Suprapubic skin (tissue), 4 donors: ENCODE measurements at regions not wholly inside any gene's neighbourhood (a gene's known extent, or its start where the extent isn't known, plus 50 kb on each side); places are given as distances from the start of the nearest gene placed in this dataset.

ENCODE experiments used
- DNase-seq, 2 donors: peaks; one replicate each; pipeline ENCODE4 v3.0.0-alpha.2; 2019; ENCODE audit warnings: low spot score in 2 of 2
- H3K27ac ChIP-seq: fragments of 200-600 bp; sonication (generic); one replicate; pipeline ENCODE4 v1.5.1; 2019
- H3K27me3 ChIP-seq: fragments of 200-600 bp; sonication (generic); one replicate; pipeline ENCODE4 v1.5.1; 2019
- H3K36me3 ChIP-seq: fragments of 200-600 bp; sonication (generic); one replicate; pipeline ENCODE4 v1.5.1; 2019
- H3K4me1 ChIP-seq: fragments of 200-600 bp; sonication (generic); one replicate; pipeline ENCODE4 v1.5.1; 2019
- H3K4me3 ChIP-seq: fragments of 200-600 bp; sonication (generic); one replicate; pipeline ENCODE4 v1.5.1; 2019; ENCODE audit warnings: mild to moderate bottlenecking
- H3K9me3 ChIP-seq: fragments of 200-600 bp; sonication (generic); one replicate; pipeline ENCODE4 v1.5.1; 2019
- EP300 ChIP-seq: sonication (generic); formaldehyde crosslinking; IDR thresholded peaks from one replicate; pipeline ENCODE4 v1.6.1; 2017; ENCODE audit warnings: antibody characterized with exemption
- POLR2A ChIP-seq, 2 donors: fragments of 450-650 bp; IDR thresholded peaks; one replicate each; pipeline ENCODE4 v1.6.1; 2017; ENCODE audit warnings: antibody characterized with exemption in 2 of 2, mild to moderate bottlenecking in 2 of 2, moderate library complexity in 2 of 2
- POLR2AphosphoS5 ChIP-seq, 3 donors: sonication (generic); formaldehyde crosslinking; IDR thresholded peaks; one replicate each; pipeline ENCODE4 v1.6.1; 2017; ENCODE audit warnings: antibody characterized with exemption in 3 of 3
- WGBS: methylation state at CpG from one replicate; pipeline ENCODE4 v1.1.5; 2018; 5-methylcytosine and 5-hydroxymethylcytosine counted together
- TF ChIP-seq, protein P1 (sequence below), 2 donors: fragments of 200-600 bp in 1 of 2; fragments of 450-650 bp in 1 of 2; sonication (generic) in 1 of 2; IDR thresholded peaks; one replicate each; pipeline ENCODE4 v1.5.1; 2016 to 2019; ENCODE audit warnings: antibody characterized with exemption in 2 of 2, mild to moderate bottlenecking in 1 of 2, moderate library complexity in 1 of 2

DNA sequence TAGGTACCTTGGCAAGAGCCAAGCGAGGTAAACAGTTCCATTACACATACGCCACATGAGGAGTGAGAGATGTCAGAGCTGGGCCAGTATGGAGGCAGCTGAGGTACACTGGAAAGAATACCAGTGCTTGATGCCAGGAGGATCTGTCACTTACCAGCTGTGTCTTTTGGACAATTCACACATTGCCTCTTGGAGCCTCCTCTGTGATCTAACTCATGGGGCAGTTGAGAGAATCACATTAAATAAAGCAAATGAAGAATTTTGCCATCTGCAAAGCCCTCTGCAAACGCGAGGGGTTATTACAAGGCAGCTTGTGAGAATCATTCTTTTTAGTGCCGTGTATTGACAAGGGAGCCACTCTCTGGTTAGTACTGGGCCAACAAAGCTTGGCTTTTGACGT is 429.7 kb upstream of the KLF4 start:
- Histone ChIP-seq H3K9me3 (no peaks in the 10 kb centered on the region), H3K36me3 (no peaks in the 10 kb centered on the region), H3K27ac (no peak overlapping the region), H3K27me3 (no peaks in the 10 kb centered on the region), H3K4me3 (no peak overlapping the region), H3K4me1 (no peaks in the 10 kb centered on the region)
- no peak for DNase-seq
- TF ChIP-seq, protein P1, sequence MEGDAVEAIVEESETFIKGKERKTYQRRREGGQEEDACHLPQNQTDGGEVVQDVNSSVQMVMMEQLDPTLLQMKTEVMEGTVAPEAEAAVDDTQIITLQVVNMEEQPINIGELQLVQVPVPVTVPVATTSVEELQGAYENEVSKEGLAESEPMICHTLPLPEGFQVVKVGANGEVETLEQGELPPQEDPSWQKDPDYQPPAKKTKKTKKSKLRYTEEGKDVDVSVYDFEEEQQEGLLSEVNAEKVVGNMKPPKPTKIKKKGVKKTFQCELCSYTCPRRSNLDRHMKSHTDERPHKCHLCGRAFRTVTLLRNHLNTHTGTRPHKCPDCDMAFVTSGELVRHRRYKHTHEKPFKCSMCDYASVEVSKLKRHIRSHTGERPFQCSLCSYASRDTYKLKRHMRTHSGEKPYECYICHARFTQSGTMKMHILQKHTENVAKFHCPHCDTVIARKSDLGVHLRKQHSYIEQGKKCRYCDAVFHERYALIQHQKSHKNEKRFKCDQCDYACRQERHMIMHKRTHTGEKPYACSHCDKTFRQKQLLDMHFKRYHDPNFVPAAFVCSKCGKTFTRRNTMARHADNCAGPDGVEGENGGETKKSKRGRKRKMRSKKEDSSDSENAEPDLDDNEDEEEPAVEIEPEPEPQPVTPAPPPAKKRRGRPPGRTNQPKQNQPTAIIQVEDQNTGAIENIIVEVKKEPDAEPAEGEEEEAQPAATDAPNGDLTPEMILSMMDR (IDR thresholded peaks at IDR 0.05): no peak
- no peak for TF ChIP-seq EP300
- TF ChIP-seq POLR2AphosphoS5 (IDR thresholded peaks at IDR 0.05): no peak
- no peak for TF ChIP-seq POLR2A (IDR thresholded peaks at IDR 0.05)
- 75% methylated on average over 6 of the region's 6 CpGs for WGBS

DNA sequence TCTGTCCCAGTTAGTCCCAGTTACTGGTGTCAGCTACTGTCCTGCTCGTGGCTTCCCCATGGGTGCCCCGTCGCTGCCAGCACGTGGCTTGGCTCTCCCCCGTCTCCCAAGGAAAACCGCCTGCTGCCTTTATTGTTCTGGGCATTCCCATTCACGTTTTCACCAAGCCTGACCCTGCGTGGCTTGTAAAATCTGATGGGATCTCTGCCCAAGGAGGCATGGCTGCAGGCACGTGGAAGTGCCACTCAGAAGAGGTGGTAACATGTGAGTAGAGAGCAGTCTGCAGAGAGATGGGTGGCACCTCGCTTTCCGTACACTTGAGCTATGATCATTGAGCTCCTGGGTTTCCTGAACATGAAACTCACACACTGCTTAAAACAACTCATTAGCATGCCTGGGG is 429.2 kb upstream of the KLF4 start:
- no peak for DNase-seq
- 51% methylated on average over 11 of the region's 11 CpGs for WGBS

DNA sequence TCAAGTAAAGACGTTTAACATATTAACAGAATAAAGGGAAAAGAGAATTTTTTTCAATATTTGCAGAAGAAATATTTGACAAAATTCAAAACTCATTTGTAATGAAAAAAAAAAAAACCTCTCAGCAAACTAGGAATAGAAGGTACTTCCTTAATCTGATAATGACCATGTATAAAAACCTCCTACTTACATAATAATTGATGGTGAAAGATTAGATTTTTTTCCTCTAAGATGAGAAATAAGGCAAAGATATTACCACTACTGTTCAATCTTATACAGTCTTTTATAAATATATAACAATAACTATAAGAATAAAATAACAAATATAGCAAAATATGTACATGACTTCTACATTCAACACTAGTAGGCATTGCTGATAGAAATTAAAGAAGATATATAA is 424.6 kb upstream of the KLF4 start:
- Histone ChIP-seq H3K27me3 (no peaks in the 10 kb centered on the region), H3K9me3 (peaks cover 9% of the 10 kb centered on the region), H3K4me3 (no peak overlapping the region), H3K4me1 (no peaks in the 10 kb centered on the region), H3K27ac (no peak overlapping the region), H3K36me3 (no peaks in the 10 kb centered on the region)
- no peak for DNase-seq
- 80% methylated on average over 1 of the region's 1 CpG for WGBS
- TF ChIP-seq EP300: no peak
- TF ChIP-seq, protein P1 (IDR thresholded peaks at IDR 0.05): no peak
- TF ChIP-seq POLR2AphosphoS5 (IDR thresholded peaks at IDR 0.05): no peak
- no peak for TF ChIP-seq POLR2A (IDR thresholded peaks at IDR 0.05)

More for the DNA sequence above, 429.2 kb upstream of the KLF4 start:
- Histone ChIP-seq H3K4me3 (no peak overlapping the region), H3K9me3 (no peaks in the 10 kb centered on the region), H3K36me3 (no peaks in the 10 kb centered on the region), H3K27ac (no peak overlapping the region), H3K27me3 (no peaks in the 10 kb centered on the region), H3K4me1 (no peaks in the 10 kb centered on the region)
- TF ChIP-seq, protein P1 (IDR thresholded peaks at IDR 0.05): no peak
- TF ChIP-seq POLR2AphosphoS5 (IDR thresholded peaks at IDR 0.05) (no peak), EP300 (no peak), POLR2A (IDR thresholded peaks at IDR 0.05) (no peak)

DNA sequence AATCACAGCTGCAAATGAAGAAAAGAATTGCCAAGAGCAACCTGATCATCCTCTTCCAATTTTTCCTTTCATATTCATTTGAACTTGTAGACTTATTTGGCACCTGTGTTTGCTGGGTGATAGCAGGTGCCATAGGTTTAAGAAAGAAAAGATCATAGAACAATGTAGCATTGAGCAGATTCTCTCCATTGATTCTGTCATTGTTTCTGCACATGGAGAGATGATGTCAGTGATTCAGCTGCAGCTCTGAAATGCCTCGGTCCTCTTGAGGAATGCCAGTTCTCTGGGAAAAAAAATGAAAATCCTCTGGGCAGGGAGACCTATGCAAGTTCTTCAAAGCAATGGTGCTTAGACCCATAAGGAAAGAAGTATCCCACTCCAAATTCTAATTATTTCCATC is 418.1 kb upstream of the KLF4 start:
- TF ChIP-seq POLR2A (IDR thresholded peaks at IDR 0.05) (no peak), POLR2AphosphoS5 (IDR thresholded peaks at IDR 0.05) (no peak), EP300 (no peak)
- TF ChIP-seq, protein P1 (IDR thresholded peaks at IDR 0.05): no peak
- Histone ChIP-seq H3K27ac (no peak overlapping the region), H3K27me3 (no peaks in the 10 kb centered on the region), H3K4me3 (no peak overlapping the region), H3K9me3 (peaks cover 5% of the 10 kb centered on the region), H3K4me1 (no peaks in the 10 kb centered on the region), H3K36me3 (no peaks in the 10 kb centered on the region)
- 54% methylated on average over 1 of the region's 1 CpG for WGBS
- DNase-seq: no peak

DNA sequence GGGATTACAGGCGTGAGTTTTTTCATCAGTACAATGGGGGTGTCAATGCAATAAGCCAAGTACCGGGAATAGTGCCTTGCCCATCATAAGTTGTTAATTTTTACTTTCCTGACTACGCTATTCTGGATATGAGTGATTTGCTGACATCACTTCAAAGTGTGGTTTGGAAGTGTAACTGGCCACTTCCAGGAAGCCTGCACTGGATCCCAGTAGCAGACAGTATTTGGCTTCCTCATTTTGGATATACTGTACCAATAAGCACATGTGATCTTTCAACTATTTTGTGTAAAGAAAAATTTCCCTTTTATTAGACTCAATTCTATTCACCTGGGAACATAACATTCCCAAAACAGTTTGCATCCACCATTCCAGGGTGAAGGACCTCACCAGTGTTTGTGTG is 417.7 kb upstream of the KLF4 start:
- Histone ChIP-seq H3K4me1 (no peaks in the 10 kb centered on the region), H3K27ac (no peak overlapping the region), H3K27me3 (no peaks in the 10 kb centered on the region), H3K36me3 (no peaks in the 10 kb centered on the region), H3K4me3 (no peak overlapping the region), H3K9me3 (peaks cover 2% of the 10 kb centered on the region)
- TF ChIP-seq POLR2A (IDR thresholded peaks at IDR 0.05): no peak
- no peak for TF ChIP-seq EP300
- TF ChIP-seq POLR2AphosphoS5 (IDR thresholded peaks at IDR 0.05): no peak
- TF ChIP-seq, protein P1 (IDR thresholded peaks at IDR 0.05): no peak
- no peak for DNase-seq
- WGBS: 90% methylated on average over 3 of the region's 3 CpGs
